Tibial nerve (tissue), 4 donors: ENCODE measurements at regions not wholly inside any gene's neighbourhood (a gene's known extent, or its start where the extent isn't known, plus 50 kb on each side); places are given as distances from the start of the nearest gene placed in this dataset.

Experiments
- EP300 ChIP-seq, 2 donors: sonication (generic); formaldehyde crosslinking; IDR thresholded peaks; one replicate each; pipeline ENCODE4 v1.6.1; 2017; ENCODE audit warnings: antibody characterized with exemption in 2 of 2, mild to moderate bottlenecking in 1 of 2
- POLR2A ChIP-seq, 2 donors: fragments of 450-650 bp; IDR thresholded peaks; one replicate each; pipeline ENCODE4 v1.6.1; 2017; ENCODE audit warnings: antibody characterized with exemption in 2 of 2, mild to moderate bottlenecking in 2 of 2, moderate library complexity in 2 of 2
- TF ChIP-seq, protein P1 (sequence below), 5 experiments: fragments of 200-600 bp in 3 of 5; fragments of 450-650 bp in 2 of 5; sonication (generic) in 3 of 5; IDR thresholded peaks; one replicate each; pipeline ENCODE4 v1.5.1; 2016 to 2019; ENCODE audit warnings: antibody characterized with exemption in 5 of 5, mild to moderate bottlenecking in 3 of 5, moderate library complexity in 2 of 5

DNA sequence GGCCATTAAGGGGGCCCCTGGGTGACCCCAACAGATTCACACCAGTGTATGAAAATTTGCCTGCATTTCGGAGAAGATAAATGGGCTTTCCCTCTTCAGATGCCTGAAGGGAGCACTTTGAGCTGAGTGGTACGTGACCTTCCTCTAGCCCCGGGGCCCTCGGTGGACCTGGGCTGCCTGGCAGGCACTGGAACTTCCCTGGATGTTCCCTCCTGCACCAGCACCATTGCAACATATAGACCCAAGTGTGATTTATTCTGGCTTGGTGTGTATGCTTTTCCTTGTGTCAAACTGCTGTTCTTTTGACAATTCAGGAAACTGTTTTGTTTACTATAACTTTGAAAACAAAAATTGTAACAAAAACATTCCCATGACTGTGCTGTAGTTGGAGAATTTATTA is 93.8 kb downstream of the TNFRSF13B start:
- TF ChIP-seq, protein P1, sequence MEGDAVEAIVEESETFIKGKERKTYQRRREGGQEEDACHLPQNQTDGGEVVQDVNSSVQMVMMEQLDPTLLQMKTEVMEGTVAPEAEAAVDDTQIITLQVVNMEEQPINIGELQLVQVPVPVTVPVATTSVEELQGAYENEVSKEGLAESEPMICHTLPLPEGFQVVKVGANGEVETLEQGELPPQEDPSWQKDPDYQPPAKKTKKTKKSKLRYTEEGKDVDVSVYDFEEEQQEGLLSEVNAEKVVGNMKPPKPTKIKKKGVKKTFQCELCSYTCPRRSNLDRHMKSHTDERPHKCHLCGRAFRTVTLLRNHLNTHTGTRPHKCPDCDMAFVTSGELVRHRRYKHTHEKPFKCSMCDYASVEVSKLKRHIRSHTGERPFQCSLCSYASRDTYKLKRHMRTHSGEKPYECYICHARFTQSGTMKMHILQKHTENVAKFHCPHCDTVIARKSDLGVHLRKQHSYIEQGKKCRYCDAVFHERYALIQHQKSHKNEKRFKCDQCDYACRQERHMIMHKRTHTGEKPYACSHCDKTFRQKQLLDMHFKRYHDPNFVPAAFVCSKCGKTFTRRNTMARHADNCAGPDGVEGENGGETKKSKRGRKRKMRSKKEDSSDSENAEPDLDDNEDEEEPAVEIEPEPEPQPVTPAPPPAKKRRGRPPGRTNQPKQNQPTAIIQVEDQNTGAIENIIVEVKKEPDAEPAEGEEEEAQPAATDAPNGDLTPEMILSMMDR (IDR thresholded peaks at IDR 0.05): no peak
- TF ChIP-seq POLR2A (IDR thresholded peaks at IDR 0.05) (no peak), EP300 (IDR thresholded peaks at IDR 0.05) (no peak)
